GM21381 (cell line): ENCODE measurements at regions not wholly inside any gene's neighbourhood (a gene's known extent, or its start where the extent isn't known, plus 50 kb on each side); places are given as distances from the start of the nearest gene placed in this dataset.
"Not testable (repeated sequence)": the region's sequence is repeated elsewhere in the genome, so short reads cannot be mapped to it uniquely, and the experiment has no call there.

ENCODE experiments used
- ATAC-seq: cut with Tn5 transposase; IDR thresholded peaks from one replicate; pipeline ENCODE4 v1.9.1; 2021; ENCODE audit warnings: mild to moderate bottlenecking, moderate library complexity; ENCODE audit not compliant: unreplicated experiment

DNA sequence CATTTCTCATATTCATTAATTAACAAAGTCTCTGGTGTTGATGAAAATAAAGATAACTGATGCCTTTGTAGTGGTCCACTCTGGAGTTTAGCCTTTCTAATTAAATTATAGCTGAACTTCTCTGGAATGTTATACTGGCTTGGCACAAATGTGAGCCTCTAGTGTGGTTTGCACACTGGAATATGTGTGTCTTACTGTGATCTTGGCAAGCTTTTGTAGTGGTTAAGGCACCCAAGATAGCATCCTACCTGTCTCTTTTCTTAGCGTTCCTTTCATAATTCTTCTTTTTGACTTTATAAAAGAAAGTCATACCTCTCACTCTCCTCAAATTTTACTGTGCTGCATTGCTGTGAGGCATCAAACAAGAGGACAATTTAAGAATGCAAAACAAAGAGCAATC lies 107.4 kb downstream of the UTRN start:
- no peak for ATAC-seq

GRCh38 chr6:144394210-144394609 lies 109.1 kb downstream of the UTRN start:
- no peak for ATAC-seq

- no peak for ATAC-seq
Observed at GRCh38 chr6:144395014-144395413, 109.9 kb downstream of the UTRN start.

DNA sequence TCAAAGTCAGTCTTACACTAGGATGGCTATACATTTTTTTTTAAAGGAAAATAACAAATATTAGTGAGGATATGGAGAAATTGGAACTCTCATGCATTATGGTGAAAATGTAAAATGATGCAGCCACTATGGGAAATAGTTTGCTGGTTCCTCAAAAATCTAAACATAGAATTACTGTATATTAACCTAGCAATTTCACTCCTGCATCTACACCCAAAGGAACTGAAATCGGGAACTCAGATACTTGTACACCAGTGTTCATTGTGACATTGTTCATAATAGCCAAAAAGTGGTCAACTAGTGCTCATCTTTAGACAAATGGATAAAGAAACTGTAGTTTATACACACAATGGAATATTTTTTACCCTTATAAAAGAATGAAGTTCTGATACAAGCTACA lies 110.7 kb downstream of the UTRN start:
- no peak for ATAC-seq

DNA sequence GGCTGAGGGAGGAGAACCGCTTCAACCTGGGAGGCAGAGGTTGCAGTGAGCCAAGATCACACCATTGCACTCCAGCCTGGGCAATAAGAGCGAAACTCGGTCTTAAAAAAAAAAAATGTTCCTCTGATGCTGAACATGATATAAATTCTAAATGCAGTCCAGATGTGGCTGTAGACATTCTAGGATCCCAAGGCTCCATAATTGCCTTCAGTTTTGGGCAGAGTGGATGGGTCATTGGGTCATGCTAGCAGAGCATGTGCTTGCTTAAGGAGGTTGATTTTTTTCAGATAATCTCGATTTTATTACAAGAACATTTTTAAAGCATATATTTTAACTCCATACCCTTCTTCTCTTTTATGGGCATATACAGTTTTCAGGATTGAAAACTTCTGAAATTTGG lies 112.0 kb downstream of the UTRN start:
- ATAC-seq, result no peak

- no peak for ATAC-seq
Observed at GRCh38 chr6:144400321-144400720, 115.2 kb downstream of the UTRN start.

DNA sequence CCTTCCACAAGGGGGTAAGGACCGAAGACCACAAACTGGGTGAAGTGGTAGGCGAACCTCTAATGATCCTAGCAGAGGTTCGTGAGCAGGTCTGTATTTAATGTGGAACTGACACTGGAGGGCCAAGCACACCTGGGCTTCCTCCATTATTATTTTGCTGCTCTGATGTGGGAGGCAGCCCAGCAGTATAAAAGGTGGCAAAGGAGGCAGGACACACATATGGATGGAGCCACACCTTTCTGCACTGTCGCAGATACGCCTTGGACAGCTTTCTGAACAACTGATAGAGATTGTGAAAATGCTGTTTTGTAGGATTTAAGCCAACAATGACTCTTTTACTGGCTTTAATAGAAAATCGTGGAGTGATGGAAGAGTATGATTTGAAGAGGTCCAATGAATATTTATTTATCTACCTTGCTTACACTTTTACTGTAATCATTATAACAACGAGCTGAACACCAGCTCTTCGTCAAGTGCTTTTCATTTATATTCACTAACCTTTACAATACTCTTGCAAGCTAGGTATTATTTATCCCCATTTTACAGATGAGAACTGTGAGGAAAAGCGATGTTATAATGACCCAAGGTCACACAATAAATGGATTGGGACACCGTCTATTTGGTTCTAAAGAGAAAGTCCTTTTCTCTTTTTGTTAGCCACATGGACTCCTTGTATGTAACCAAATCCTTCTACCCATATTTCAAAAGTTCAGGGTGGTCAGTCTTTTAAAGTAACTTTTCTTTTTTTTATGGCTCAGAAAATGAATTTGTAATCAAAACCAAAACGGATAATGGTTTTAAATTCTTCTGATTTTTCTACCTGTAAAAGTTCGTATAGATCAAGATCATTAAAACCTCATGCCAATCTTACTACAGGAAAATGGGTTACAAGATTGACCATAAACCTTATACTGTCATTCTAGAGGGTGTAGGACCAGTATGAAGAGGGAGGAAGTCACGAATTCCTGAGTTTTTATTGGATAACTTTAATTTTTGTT lies 116.9 kb downstream of the UTRN start:
- no peak for ATAC-seq

GRCh38 chr6:144402750-144403149 lies 117.6 kb downstream of the UTRN start:
- no peak for ATAC-seq

DNA sequence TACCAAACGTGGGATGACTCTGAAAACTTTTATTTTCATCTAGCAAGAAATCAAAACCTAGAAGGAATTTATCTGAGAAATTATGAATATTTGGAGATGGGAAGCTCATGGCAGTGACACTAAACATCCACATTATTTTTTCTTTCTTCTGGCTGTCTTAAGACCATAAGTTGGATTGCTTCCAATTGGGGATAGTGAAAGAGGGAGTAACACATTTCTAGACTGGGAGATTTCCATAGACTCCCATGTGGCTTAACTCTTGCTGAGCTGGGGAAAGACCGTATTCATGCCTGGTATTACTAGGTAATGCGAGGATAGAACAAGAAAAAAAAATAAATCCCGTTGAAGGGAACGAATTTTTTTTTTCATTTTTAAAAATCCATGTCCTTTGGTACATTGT lies 120.0 kb downstream of the UTRN start:
- no peak for ATAC-seq

- no peak for ATAC-seq
Observed at GRCh38 chr6:144406796-144407195, 121.7 kb downstream of the UTRN start.

DNA sequence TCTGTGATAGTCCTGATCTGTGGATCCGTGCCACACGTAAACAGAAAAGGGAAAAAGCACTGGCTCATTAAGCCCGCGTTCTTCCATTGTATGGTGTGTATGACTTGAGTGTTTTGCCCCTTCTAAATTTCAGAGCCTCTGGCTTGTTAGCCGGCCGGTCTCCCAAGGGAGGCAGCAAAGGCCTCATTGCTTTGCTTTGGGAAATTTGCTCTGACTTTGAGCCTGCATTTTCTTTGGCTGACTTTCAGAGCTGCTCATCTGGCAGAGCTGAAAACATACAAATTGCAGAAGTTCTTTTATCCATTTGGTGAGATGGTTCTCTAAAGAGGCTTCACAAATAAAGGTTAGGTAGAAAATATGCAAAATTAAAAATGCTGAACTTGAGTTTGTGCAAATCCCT lies 123.0 kb downstream of the UTRN start:
- ATAC-seq, result no peak

DNA sequence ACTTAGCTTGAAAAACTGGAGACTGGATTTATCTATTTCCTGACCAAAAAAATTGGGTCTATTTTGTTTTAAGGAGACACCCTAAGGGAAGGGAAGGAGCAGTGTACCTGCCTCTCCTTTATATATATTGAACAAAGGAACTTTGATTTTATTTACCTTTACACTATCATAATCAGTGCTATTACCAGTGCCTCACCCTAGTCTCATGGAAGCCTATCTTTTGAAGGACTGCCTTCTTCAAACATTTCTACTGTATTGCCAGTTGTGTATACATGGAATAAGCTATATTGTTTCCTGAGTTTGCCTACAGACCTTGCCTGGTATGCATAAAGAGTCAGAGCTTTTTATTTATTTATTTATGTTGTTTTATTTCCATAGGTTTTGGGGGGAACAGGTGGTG lies 124.9 kb downstream of the UTRN start:
- no peak for ATAC-seq

- not testable (repeated sequence) for ATAC-seq
Observed at GRCh38 chr6:144410574-144410973, 125.4 kb downstream of the UTRN start.

- ATAC-seq, result peak; percentile 60
Observed at GRCh38 chr6:144411531-144412165, 126.5 kb downstream of the UTRN start.

DNA sequence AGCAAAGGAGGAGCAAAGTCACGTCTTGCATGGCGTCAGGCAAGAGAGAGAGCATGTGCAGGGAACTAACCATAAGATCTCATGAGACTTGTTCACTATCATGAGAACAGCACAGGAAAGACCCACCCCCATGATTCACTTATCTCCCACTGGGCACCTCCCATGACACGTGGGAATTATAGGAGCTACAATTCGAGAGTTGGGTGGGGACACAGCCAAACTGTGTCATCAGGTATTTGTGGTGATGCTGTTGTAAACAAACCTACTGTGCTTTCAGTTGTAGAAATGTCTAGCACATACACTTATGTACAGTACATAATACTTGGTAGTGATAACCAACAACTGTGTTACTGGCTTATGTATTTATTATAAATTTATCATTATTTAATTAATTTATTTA lies 128.3 kb downstream of the UTRN start:
- no peak for ATAC-seq

GRCh38 chr6:144415014-144415413 lies 129.9 kb downstream of the UTRN start:
- no peak for ATAC-seq

- ATAC-seq, result no peak
Observed at GRCh38 chr6:144415835-144416237, 130.7 kb downstream of the UTRN start.

GRCh38 chr6:144416244-144416643 lies 131.1 kb downstream of the UTRN start:
- ATAC-seq, result no peak

DNA sequence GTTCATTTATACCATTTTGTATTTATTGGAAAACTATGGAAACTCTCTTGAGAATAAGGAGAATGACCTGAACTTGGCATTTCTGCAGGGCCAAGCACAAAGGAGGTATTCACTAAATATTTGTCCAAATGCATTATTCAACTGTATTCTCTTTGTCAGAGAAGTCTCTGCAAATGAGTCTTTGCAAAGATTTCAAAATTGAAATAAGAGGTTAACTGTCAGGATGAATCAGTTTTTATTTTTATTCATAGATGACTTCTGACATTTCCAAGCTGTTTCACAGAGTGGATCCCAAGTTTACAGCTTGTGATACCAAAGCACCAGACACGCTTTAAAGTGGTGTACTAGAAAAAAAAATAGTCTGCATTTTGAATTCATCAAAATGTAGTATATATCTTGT lies 131.6 kb downstream of the UTRN start:
- ATAC-seq, result no peak

- no peak for ATAC-seq
Observed at GRCh38 chr6:144417681-144418080, 132.5 kb downstream of the UTRN start.

- no peak for ATAC-seq
Observed at GRCh38 chr6:144418959-144419545, 133.9 kb downstream of the UTRN start.

DNA sequence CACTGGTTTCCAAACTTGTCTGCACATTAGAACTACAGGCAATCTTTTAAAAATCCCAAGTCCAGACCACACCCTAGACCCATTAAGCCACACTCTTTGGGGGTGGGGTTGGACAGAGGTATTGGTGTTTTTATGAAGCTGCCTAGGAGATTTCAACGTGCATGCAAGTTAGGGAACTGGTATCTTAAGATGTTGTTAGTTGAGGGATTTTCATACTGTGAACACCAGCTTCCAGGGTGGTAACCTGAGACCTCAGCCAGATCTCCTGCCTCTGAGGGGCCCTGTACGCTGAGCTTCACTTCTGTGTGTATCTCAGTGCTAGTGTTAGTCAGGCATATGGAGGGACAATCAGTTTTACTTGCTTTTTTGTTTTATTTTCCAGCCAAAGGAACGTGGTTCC lies 138.0 kb downstream of the UTRN start:
- no peak for ATAC-seq
